Keratinocyte (primary cell): ENCODE measurements at regions not wholly inside any gene's neighbourhood (a gene's known extent, or its start where the extent isn't known, plus 50 kb on each side); places are given as distances from the start of the nearest gene placed in this dataset.

Experiments
- CTCF ChIP-seq, 3 experiments: IDR thresholded peaks in 1 of 3; conservative IDR thresholded peaks in 1 of 3; optimal IDR thresholded peaks in 1 of 3; 2 replicates in 2 of 3; 3 replicates in 1 of 3; pipeline versions ENCODE3 to v1.5.1; 2011; ENCODE audit warnings: low read length in 3 of 3, mild to moderate bottlenecking in 3 of 3, moderate library complexity in 2 of 3, control low read depth in 1 of 3, inconsistent platforms in 1 of 3; ENCODE audit not compliant: insufficient read depth in 2 of 3; ENCODE audit errors: extremely low read depth in 1 of 3
- EZH2 ChIP-seq: IDR thresholded peaks from one replicate; pipeline ENCODE4 v1.6.1; 2012; ENCODE audit warnings: inconsistent platforms, mild to moderate bottlenecking, low read length, moderate library complexity

DNA sequence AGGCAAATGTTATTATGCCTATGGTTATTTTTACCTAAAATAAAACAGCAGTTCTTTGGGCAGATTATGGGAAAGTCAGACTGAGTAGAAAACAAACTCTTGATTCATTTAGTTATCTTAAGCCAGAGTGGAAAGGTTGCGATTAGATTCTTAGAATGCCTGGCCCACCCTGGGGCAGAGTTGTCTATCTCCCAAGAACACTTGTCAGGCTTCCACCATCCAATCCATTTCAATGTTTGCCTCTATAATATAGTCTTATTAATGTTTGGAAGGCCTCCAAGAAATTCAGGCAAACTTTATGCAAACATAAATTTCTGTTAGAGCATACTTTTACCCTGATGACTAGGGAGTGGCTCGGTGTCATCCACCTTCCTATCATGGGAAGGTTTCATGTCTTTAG is 207.0 kb downstream of the SLITRK6 start:
- no peak for TF ChIP-seq CTCF (optimal IDR thresholded peaks at IDR 0.05 in 1 of 3, IDR thresholded peaks at IDR 0.05 in 1 of 3, conservative IDR thresholded peaks at IDR 0.05 in 1 of 3; ENCODE audit: extremely low read depth in 1 of 3, insufficient read depth in 2 of 3, low read length in 3 of 3)
- TF ChIP-seq EZH2, result no peak
